SH-SY5Y (cell line): ENCODE measurements at regions not wholly inside any gene's neighbourhood (a gene's known extent, or its start where the extent isn't known, plus 50 kb on each side); places are given as distances from the start of the nearest gene placed in this dataset.

Source experiments
- GATA2 ChIP-seq: IDR thresholded peaks from 2 replicates; pipeline ENCODE4 v1.6.1; 2011; ENCODE audit warnings: mild to moderate bottlenecking, low read depth, low read length
- GATA3 ChIP-seq: IDR thresholded peaks from 2 replicates; pipeline ENCODE4 v1.6.1; 2011; ENCODE audit warnings: low read depth, mild to moderate bottlenecking, low read length, moderate library complexity

- no peak for TF ChIP-seq GATA2
- no peak for TF ChIP-seq GATA3
These were observed 347.1 kb upstream of the CA10 start for GRCh38 chr17:52505601-52506000.
